ENCODE measurements at regions not wholly inside any gene's neighbourhood (a gene's known extent, or its start where the extent isn't known, plus 50 kb on each side); places are given as distances from the start of the nearest gene placed in this dataset.

- ChIA-PET POLR2A (ENCODE audit: unreplicated experiment) (no interaction called here), CTCF (no interaction called here)
- intact Hi-C loops (cut with micrococcal nuclease), result no loop called here
- no peak overlapping the region for H3K27ac ChIP-seq (ENCODE audit: low read length)
- H2AFZ ChIP-seq (ENCODE audit: low read length), result no peak overlapping the region
- no TSS peak for BruUV-seq (replicated peaks)
- H3K4me2 ChIP-seq (ENCODE audit: low read length), result no peak overlapping the region
- H3K9ac ChIP-seq (ENCODE audit: low read length), result no peak overlapping the region
- no peaks in the 10 kb centered on the region for H4K20me1 ChIP-seq (ENCODE audit: low read length)
- H3K36me3 ChIP-seq (ENCODE audit: low read depth, low read length), result no peaks in the 10 kb centered on the region
- DNase-seq (peak; percentile 36), ATAC-seq (peak; percentile 35; the same call in 1 of the 2 replicates)
- H3F3A ChIP-seq (ENCODE audit: low read length, unreplicated experiment), result no peaks in the 10 kb centered on the region
- H3K79me2 ChIP-seq (ENCODE audit: low read length), result no peaks in the 10 kb centered on the region
- no peak overlapping the region for H3K4me3 ChIP-seq (ENCODE audit: low read length)
- TF ChIP-seq EZH2 (IDR thresholded peaks at IDR 0.05; ENCODE audit: low read length, unreplicated experiment) (no peak), CTCF (conservative IDR thresholded peaks at IDR 0.05; ENCODE audit: low read depth, low read length) (no peak), EZH2phosphoT487 (IDR thresholded peaks at IDR 0.05; ENCODE audit: borderline replicate concordance, low read length) (no peak)
- H3K9me2 ChIP-seq (replicated peaks; ENCODE audit: low read length), result no peaks in the 10 kb centered on the region
- H3K27me3 ChIP-seq (ENCODE audit: low read length), result no peaks in the 10 kb centered on the region
- peaks cover 4% of the 10 kb centered on the region for H3K4me1 ChIP-seq (ENCODE audit: insufficient read depth, low read length)
- no peaks in the 10 kb centered on the region for H3K9me3 ChIP-seq (ENCODE audit: low read length)
Observed at GRCh38 chr4:152032722-152033131, 271.9 kb upstream of the GATB start.

GRCh38 chr4:152029631-152030030 is 268.8 kb upstream of the GATB start:
- no peaks in the 10 kb centered on the region for H3K79me2 ChIP-seq (ENCODE audit: low read length)
- H3K9ac ChIP-seq (ENCODE audit: low read length), result no peak overlapping the region
- TF ChIP-seq EZH2phosphoT487 (IDR thresholded peaks at IDR 0.05; ENCODE audit: borderline replicate concordance, low read length) (no peak), CTCF (conservative IDR thresholded peaks at IDR 0.05; ENCODE audit: low read depth, low read length) (no peak), EZH2 (IDR thresholded peaks at IDR 0.05; ENCODE audit: low read length, unreplicated experiment) (no peak)
- H4K20me1 ChIP-seq (ENCODE audit: low read length), result no peaks in the 10 kb centered on the region
- no peak overlapping the region for H3K27ac ChIP-seq (ENCODE audit: low read length)
- peaks cover 7% of the 10 kb centered on the region; the same call in 1 of the 2 replicates for H3K4me1 ChIP-seq (ENCODE audit: insufficient read depth, low read length)
- ChIA-PET POLR2A (ENCODE audit: unreplicated experiment) (no interaction called here), CTCF (no interaction called here)
- H3F3A ChIP-seq (ENCODE audit: low read length, unreplicated experiment), result no peaks in the 10 kb centered on the region
- no peaks in the 10 kb centered on the region for H3K27me3 ChIP-seq (ENCODE audit: low read length)
- no peaks in the 10 kb centered on the region for H3K9me2 ChIP-seq (replicated peaks; ENCODE audit: low read length)
- no TSS peak for BruUV-seq (replicated peaks)
- ATAC-seq, result no peak
- H2AFZ ChIP-seq (ENCODE audit: low read length), result no peak overlapping the region
- no peak overlapping the region for H3K4me2 ChIP-seq (ENCODE audit: low read length)
- intact Hi-C loops (cut with micrococcal nuclease), result no loop called here
- no peaks in the 10 kb centered on the region for H3K36me3 ChIP-seq (ENCODE audit: low read depth, low read length)
- DNase-seq, result no peak
- H3K9me3 ChIP-seq (ENCODE audit: low read length), result no peaks in the 10 kb centered on the region
- H3K4me3 ChIP-seq (ENCODE audit: low read length), result no peak overlapping the region

- Histone ChIP-seq H3K4me2 (ENCODE audit: low read length) (no peak overlapping the region), H3K4me1 (ENCODE audit: insufficient read depth, low read length) (peaks cover 8% of the 10 kb centered on the region; the same call in 1 of the 2 replicates), H3K9me3 (ENCODE audit: low read length) (no peaks in the 10 kb centered on the region), H3K79me2 (ENCODE audit: low read length) (no peaks in the 10 kb centered on the region), H3F3A (ENCODE audit: low read length, unreplicated experiment) (no peaks in the 10 kb centered on the region), H3K27ac (ENCODE audit: low read length) (no peak overlapping the region), H3K27me3 (ENCODE audit: low read length) (no peaks in the 10 kb centered on the region), H2AFZ (ENCODE audit: low read length) (no peak overlapping the region), H3K4me3 (ENCODE audit: low read length) (no peak overlapping the region), H3K36me3 (ENCODE audit: low read depth, low read length) (no peaks in the 10 kb centered on the region), H3K9ac (ENCODE audit: low read length) (no peak overlapping the region), H3K9me2 (replicated peaks; ENCODE audit: low read length) (no peaks in the 10 kb centered on the region), H4K20me1 (ENCODE audit: low read length) (no peaks in the 10 kb centered on the region)
- CTCF ChIA-PET, result no interaction called here
- ATAC-seq (no peak), DNase-seq (no peak)
- intact Hi-C loops (cut with micrococcal nuclease), result no loop called here
- TF ChIP-seq CTCF (conservative IDR thresholded peaks at IDR 0.05; ENCODE audit: low read depth, low read length) (no peak), EZH2phosphoT487 (IDR thresholded peaks at IDR 0.05; ENCODE audit: borderline replicate concordance, low read length) (no peak), EZH2 (IDR thresholded peaks at IDR 0.05; ENCODE audit: low read length, unreplicated experiment) (no peak)
- POLR2A ChIA-PET (ENCODE audit: unreplicated experiment), result no interaction called here
- BruUV-seq (replicated peaks), result no TSS peak
Observed at GRCh38 chr4:152028131-152028530, 267.3 kb upstream of the GATB start.

All from PC-3 (cell line).